ENCODE measurements at regions not wholly inside any gene's neighbourhood (a gene's known extent, or its start where the extent isn't known, plus 50 kb on each side); places are given as distances from the start of the nearest gene placed in this dataset.

DNA sequence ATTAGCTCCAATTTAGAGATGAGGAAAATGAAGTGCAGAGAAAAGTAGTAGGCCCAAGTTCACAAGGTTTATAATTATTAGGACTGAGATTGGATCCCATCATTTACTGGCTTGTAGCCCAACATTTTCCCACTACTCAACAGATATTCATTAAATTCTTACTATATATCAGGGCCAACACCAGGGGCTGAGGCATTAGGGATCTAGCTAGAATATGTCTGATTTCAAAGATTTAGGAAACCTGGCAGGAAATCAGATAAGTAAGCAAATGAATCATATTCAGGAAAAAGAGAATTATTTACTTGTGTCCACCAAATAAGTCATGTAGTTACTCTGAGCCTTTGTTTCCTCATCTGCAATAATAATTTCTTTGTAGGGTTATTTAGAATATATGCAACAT is 94.3 kb downstream of the OXGR1 start:
- no peaks in the 10 kb centered on the region for H3K4me1 ChIP-seq (ENCODE audit: control insufficient read depth, insufficient read depth, low read length)
- ChIA-PET POLR2A (no interaction called here), CTCF (interaction anchor here (0.6 to 0.8 kb wide), 2 partner anchors 58 to 431 kb away, joined by 3 read pairs; no protein-coding TSS in a partner anchor)
- H3K36me3 ChIP-seq (ENCODE audit: control insufficient read depth in 2 of 2, insufficient read depth in 1 of 2, low read length in 2 of 2), result no peaks in the 10 kb centered on the region
- H3K4me3 ChIP-seq (ENCODE audit: low read depth, low read length), result no peak overlapping the region
- TF ChIP-seq, protein P1, sequence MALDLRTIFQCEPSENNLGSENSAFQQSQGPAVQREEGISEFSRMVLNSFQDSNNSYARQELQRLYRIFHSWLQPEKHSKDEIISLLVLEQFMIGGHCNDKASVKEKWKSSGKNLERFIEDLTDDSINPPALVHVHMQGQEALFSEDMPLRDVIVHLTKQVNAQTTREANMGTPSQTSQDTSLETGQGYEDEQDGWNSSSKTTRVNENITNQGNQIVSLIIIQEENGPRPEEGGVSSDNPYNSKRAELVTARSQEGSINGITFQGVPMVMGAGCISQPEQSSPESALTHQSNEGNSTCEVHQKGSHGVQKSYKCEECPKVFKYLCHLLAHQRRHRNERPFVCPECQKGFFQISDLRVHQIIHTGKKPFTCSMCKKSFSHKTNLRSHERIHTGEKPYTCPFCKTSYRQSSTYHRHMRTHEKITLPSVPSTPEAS (tag by site-specific recombination; IDR thresholded peaks at IDR 0.05), result no peak
- no peak for TF ChIP-seq KLF1 (tag by site-specific recombination; IDR thresholded peaks at IDR 0.05)
- TF ChIP-seq ZSCAN23 (tag by site-specific recombination; IDR thresholded peaks at IDR 0.05), result no peak
- TF ChIP-seq, protein P2, sequence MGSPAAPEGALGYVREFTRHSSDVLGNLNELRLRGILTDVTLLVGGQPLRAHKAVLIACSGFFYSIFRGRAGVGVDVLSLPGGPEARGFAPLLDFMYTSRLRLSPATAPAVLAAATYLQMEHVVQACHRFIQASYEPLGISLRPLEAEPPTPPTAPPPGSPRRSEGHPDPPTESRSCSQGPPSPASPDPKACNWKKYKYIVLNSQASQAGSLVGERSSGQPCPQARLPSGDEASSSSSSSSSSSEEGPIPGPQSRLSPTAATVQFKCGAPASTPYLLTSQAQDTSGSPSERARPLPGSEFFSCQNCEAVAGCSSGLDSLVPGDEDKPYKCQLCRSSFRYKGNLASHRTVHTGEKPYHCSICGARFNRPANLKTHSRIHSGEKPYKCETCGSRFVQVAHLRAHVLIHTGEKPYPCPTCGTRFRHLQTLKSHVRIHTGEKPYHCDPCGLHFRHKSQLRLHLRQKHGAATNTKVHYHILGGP (tag by site-specific recombination; IDR thresholded peaks at IDR 0.05), result no peak
- TF ChIP-seq, protein P3, sequence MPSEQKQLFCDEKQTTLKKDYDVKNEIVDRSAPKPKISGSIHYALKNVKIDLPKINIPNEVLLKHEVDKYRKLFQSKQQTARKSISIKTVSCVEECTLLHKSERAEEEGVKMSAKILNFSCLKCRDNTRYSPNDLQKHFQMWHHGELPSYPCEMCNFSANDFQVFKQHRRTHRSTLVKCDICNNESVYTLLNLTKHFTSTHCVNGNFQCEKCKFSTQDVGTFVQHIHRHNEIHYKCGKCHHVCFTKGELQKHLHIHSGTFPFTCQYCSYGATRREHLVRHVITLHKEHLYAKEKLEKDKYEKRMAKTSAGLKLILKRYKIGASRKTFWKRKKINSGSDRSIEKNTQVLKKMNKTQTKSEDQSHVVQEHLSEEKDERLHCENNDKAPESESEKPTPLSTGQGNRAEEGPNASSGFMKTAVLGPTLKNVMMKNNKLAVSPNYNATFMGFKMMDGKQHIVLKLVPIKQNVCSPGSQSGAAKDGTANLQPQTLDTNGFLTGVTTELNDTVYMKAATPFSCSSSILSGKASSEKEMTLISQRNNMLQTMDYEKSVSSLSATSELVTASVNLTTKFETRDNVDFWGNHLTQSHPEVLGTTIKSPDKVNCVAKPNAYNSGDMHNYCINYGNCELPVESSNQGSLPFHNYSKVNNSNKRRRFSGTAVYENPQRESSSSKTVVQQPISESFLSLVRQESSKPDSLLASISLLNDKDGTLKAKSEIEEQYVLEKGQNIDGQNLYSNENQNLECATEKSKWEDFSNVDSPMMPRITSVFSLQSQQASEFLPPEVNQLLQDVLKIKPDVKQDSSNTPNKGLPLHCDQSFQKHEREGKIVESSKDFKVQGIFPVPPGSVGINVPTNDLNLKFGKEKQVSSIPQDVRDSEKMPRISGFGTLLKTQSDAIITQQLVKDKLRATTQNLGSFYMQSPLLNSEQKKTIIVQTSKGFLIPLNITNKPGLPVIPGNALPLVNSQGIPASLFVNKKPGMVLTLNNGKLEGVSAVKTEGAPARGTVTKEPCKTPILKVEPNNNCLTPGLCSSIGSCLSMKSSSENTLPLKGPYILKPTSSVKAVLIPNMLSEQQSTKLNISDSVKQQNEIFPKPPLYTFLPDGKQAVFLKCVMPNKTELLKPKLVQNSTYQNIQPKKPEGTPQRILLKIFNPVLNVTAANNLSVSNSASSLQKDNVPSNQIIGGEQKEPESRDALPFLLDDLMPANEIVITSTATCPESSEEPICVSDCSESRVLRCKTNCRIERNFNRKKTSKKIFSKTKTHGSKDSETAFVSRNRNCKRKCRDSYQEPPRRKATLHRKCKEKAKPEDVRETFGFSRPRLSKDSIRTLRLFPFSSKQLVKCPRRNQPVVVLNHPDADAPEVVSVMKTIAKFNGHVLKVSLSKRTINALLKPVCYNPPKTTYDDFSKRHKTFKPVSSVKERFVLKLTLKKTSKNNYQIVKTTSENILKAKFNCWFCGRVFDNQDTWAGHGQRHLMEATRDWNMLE (tag by site-specific recombination; conservative IDR thresholded peaks at IDR 0.05; ENCODE audit: low read depth), result no peak
- TF ChIP-seq ZNF521 (tag by site-specific recombination; IDR thresholded peaks at IDR 0.05), result no peak
- TF ChIP-seq, protein P4, sequence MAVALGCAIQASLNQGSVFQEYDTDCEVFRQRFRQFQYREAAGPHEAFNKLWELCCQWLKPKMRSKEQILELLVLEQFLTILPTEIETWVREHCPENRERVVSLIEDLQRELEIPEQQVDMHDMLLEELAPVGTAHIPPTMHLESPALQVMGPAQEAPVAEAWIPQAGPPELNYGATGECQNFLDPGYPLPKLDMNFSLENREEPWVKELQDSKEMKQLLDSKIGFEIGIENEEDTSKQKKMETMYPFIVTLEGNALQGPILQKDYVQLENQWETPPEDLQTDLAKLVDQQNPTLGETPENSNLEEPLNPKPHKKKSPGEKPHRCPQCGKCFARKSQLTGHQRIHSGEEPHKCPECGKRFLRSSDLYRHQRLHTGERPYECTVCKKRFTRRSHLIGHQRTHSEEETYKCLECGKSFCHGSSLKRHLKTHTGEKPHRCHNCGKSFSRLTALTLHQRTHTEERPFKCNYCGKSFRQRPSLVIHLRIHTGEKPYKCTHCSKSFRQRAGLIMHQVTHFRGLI (tag by site-specific recombination; IDR thresholded peaks at IDR 0.05), result no peak
- TF ChIP-seq, protein P5, sequence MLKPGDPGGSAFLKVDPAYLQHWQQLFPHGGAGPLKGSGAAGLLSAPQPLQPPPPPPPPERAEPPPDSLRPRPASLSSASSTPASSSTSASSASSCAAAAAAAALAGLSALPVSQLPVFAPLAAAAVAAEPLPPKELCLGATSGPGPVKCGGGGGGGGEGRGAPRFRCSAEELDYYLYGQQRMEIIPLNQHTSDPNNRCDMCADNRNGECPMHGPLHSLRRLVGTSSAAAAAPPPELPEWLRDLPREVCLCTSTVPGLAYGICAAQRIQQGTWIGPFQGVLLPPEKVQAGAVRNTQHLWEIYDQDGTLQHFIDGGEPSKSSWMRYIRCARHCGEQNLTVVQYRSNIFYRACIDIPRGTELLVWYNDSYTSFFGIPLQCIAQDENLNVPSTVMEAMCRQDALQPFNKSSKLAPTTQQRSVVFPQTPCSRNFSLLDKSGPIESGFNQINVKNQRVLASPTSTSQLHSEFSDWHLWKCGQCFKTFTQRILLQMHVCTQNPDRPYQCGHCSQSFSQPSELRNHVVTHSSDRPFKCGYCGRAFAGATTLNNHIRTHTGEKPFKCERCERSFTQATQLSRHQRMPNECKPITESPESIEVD (tag by site-specific recombination; IDR thresholded peaks at IDR 0.05), result no peak
- no peak overlapping the region for H3K27ac ChIP-seq (ENCODE audit: extremely low read depth, low read depth, low read length)
- no peaks in the 10 kb centered on the region for H3K9me3 ChIP-seq (ENCODE audit: control insufficient read depth, insufficient read depth, low read depth, low read length)

DNA sequence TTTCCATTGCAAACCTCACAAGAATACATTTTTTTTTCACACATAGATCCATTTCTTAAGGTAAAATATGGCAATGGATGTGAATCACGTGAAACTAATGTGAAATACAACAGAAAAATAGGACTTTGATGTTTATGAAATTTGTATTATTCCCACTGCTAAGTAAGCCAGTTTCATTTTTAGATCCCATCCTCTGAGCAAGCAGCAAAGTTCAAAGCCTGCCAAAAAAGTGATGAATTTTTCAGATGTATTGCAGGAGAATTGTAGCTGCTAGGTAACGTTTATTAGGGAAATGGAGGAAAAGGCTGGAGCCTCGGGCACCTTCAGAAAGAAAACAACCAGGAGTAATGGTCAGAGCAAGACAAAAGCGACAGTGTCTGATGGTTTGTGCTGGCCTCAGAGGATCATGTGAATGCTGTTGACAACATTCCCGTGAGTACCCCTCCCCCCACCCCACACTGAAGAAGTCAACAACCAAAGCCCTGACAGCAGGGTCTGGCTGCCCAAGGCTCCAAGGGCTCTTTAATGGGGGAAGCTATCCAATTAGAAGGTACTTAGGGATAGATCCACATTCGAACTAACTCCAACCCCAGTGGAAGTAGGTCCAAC is 95.5 kb downstream of the OXGR1 start:
- ChIA-PET POLR2A (no interaction called here), CTCF (interaction anchor here (0.6 to 0.8 kb wide), 3 partner anchors 30 to 59 kb away, joined by 3 to 4 read pairs (median 3); no protein-coding TSS in a partner anchor)
- no peaks in the 10 kb centered on the region for H3K9me3 ChIP-seq (ENCODE audit: control insufficient read depth, insufficient read depth, low read depth, low read length)
- H3K4me1 ChIP-seq (ENCODE audit: control insufficient read depth, insufficient read depth, low read length), result no peaks in the 10 kb centered on the region
- no peak overlapping the region for H3K4me3 ChIP-seq (ENCODE audit: low read depth, low read length)
- H3K36me3 ChIP-seq (ENCODE audit: control insufficient read depth in 2 of 2, insufficient read depth in 1 of 2, low read length in 2 of 2), result no peaks in the 10 kb centered on the region
- no peak overlapping the region for H3K27ac ChIP-seq (ENCODE audit: extremely low read depth, low read depth, low read length)
- TF ChIP-seq ZNF561 (tag by site-specific recombination; IDR thresholded peaks at IDR 0.05; ENCODE audit: borderline replicate concordance) (no peak), ZNF24 (tag by site-specific recombination; IDR thresholded peaks at IDR 0.05) (no peak), ZNF654 (tag by site-specific recombination; IDR thresholded peaks at IDR 0.05; ENCODE audit: low read depth) (no peak), GLI2 (tag by site-specific recombination; IDR thresholded peaks at IDR 0.05; ENCODE audit: borderline replicate concordance, low read depth) (no peak), ZNF530 (tag by site-specific recombination; IDR thresholded peaks at IDR 0.05; ENCODE audit: low read depth) (no peak)
- TF ChIP-seq, protein P6, sequence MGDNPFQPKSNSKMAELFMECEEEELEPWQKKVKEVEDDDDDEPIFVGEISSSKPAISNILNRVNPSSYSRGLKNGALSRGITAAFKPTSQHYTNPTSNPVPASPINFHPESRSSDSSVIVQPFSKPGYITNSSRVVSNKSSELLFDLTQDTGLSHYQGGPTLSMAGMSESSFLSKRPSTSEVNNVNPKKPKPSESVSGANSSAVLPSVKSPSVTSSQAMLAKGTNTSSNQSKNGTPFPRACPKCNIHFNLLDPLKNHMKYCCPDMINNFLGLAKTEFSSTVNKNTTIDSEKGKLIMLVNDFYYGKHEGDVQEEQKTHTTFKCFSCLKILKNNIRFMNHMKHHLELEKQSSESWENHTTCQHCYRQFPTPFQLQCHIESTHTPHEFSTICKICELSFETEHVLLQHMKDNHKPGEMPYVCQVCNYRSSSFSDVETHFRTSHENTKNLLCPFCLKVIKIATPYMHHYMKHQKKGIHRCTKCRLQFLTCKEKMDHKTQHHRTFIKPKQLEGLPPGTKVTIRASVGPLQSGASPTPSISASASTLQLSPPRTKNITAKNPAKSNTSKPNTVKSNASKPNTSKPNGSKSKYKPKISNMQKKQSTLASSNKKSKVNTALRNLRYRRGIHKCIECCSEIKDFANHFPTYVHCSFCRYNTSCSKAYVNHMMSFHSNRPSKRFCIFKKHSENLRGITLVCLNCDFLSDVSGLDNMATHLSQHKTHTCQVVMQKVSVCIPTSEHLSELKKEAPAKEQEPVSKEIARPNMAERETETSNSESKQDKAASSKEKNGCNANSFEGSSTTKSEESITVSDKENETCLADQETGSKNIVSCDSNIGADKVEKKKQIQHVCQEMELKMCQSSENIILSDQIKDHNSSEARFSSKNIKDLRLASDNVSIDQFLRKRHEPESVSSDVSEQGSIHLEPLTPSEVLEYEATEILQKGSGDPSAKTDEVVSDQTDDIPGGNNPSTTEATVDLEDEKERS (tag by site-specific recombination; IDR thresholded peaks at IDR 0.05), result no peak
- TF ChIP-seq, protein P7, sequence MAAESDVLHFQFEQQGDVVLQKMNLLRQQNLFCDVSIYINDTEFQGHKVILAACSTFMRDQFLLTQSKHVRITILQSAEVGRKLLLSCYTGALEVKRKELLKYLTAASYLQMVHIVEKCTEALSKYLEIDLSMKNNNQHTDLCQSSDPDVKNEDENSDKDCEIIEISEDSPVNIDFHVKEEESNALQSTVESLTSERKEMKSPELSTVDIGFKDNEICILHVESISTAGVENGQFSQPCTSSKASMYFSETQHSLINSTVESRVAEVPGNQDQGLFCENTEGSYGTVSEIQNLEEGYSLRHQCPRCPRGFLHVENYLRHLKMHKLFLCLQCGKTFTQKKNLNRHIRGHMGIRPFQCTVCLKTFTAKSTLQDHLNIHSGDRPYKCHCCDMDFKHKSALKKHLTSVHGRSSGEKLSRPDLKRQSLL (tag by site-specific recombination; IDR thresholded peaks at IDR 0.05), result no peak
- TF ChIP-seq, protein P8, sequence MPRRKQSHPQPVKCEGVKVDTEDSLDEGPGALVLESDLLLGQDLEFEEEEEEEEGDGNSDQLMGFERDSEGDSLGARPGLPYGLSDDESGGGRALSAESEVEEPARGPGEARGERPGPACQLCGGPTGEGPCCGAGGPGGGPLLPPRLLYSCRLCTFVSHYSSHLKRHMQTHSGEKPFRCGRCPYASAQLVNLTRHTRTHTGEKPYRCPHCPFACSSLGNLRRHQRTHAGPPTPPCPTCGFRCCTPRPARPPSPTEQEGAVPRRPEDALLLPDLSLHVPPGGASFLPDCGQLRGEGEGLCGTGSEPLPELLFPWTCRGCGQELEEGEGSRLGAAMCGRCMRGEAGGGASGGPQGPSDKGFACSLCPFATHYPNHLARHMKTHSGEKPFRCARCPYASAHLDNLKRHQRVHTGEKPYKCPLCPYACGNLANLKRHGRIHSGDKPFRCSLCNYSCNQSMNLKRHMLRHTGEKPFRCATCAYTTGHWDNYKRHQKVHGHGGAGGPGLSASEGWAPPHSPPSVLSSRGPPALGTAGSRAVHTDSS (tag by site-specific recombination; IDR thresholded peaks at IDR 0.05), result no peak
